GM18951 (cell line): ENCODE measurements at regions not wholly inside any gene's neighbourhood (a gene's known extent, or its start where the extent isn't known, plus 50 kb on each side); places are given as distances from the start of the nearest gene placed in this dataset.
"Not testable (repeated sequence)": the region's sequence is repeated elsewhere in the genome, so short reads cannot be mapped to it uniquely, and the experiment has no call there.

Source experiments
- POLR2A ChIP-seq: IDR thresholded peaks from 4 replicates; pipeline ENCODE4 v1.6.1; 2011; ENCODE audit warnings: mild to moderate bottlenecking; ENCODE audit not compliant: insufficient read length, insufficient read depth; ENCODE audit errors: extremely low read depth
- in situ Hi-C: fragments of 300-500 bp; cut with MboI; formaldehyde crosslinking; loops from one replicate; pipeline ENCODE4 v1.12.0; 2022; ENCODE audit warnings: low sequenced_read_pairs, mixed read lengths, inconsistent platforms; ENCODE audit not compliant: unreplicated experiment

- no peak for TF ChIP-seq POLR2A
- in situ Hi-C loops: no loop called here
Observed at GRCh38 chr6:73980096-73980495, 284.1 kb downstream of the CD109 start.

DNA sequence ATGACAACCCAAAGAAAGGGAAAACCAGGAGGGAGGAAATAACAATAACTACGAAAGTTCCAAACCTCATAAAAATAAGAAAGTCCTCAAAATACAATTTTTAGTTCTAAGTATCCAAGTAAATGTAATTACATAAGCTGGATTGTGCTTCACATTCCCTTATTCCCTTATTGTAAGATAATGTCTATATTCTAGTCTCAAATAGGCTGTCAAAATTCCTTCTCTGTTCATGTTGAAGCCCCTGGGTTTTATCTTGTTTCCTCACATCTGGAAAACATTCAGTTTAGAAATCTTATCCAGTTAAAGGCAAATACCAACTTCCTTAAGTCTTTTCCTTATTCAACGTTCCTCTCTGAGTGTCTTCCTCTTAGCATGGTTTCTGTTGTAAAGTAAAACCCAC is 282.3 kb downstream of the CD109 start:
- in situ Hi-C loops: no loop called here
- TF ChIP-seq POLR2A: no peak

- in situ Hi-C loops: not testable (repeated sequence)
Observed at GRCh38 chr6:73972518-73972917, 276.5 kb downstream of the CD109 start.

- no peak for TF ChIP-seq POLR2A
- in situ Hi-C loops: loop anchor here (10.0 kb wide), 1 partner anchor 1235 kb away; the partner anchor contains the start of gene COL12A1
Observed at GRCh38 chr6:73969971-73970970, 274.3 kb downstream of the CD109 start.

DNA sequence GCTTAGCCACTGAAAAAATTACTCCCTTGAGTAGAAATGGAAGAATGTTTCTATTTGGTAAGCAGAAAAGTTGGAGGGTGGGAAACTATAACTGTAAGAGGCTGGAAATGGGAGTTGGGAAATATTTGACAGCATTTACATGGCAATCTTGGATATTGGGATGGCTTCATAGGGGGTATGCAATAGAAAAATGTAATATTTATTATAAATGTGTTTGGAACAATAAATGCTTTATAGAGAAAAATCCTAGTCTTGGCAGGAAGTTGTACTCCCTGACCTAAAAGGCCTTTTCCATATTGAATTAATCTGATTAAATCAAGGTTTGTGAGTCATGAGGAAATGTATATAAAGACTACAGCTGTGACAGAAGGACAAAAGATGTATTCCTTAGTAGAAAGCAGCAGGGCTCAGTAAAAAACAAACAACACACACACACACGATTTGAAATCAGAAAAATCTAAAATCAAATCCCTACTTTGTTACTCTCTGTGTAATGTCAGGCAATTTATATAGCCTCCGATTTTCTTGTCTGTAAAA is 272.3 kb downstream of the CD109 start:
- in situ Hi-C loops: loop anchor here (10.0 kb wide), 1 partner anchor 1237 kb away; the partner anchor contains the start of gene COL12A1
- TF ChIP-seq POLR2A: no peak

GRCh38 chr6:73965539-73966029 is 269.6 kb downstream of the CD109 start:
- no peak for TF ChIP-seq POLR2A
- in situ Hi-C loops: loop anchor here (10.0 kb wide), 1 partner anchor 1239 kb away; the partner anchor contains the start of gene COL12A1

GRCh38 chr6:73964241-73964854 is 268.3 kb downstream of the CD109 start:
- TF ChIP-seq POLR2A: no peak
- in situ Hi-C loops: loop anchor here (10.0 kb wide), 1 partner anchor 1240 kb away; the partner anchor contains the start of gene COL12A1

- no peak for TF ChIP-seq POLR2A
- in situ Hi-C loops: loop anchor here (10.0 kb wide), 1 partner anchor 1242 kb away; the partner anchor contains the start of gene COL12A1
Observed at GRCh38 chr6:73962884-73963283, 266.9 kb downstream of the CD109 start.

GRCh38 chr6:73956305-73956704 is 260.3 kb downstream of the CD109 start:
- no peak for TF ChIP-seq POLR2A
- in situ Hi-C loops: no loop called here

DNA sequence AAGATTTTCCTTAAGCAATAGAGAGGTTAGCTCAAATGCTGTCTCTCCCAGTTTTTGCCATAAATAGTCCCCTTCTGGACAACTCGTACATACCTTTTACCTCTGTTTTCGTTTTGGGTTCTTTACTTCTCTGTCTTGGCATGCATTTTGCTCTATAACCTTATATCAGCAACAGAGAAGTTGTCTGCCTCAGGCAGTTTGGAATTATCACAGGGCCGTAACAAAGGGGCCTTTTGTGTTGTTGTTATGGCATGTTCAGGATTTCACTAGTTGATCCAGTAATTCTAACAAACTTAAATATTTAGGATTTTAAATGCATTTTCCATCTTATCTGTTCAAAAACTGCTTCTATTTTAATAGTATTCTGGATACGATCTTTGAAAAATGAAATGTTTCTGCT is 259.8 kb downstream of the CD109 start:
- TF ChIP-seq POLR2A: no peak
- in situ Hi-C loops: no loop called here

- no peak for TF ChIP-seq POLR2A
- in situ Hi-C loops: no loop called here
Observed at GRCh38 chr6:73954881-73955280, 258.9 kb downstream of the CD109 start.

DNA sequence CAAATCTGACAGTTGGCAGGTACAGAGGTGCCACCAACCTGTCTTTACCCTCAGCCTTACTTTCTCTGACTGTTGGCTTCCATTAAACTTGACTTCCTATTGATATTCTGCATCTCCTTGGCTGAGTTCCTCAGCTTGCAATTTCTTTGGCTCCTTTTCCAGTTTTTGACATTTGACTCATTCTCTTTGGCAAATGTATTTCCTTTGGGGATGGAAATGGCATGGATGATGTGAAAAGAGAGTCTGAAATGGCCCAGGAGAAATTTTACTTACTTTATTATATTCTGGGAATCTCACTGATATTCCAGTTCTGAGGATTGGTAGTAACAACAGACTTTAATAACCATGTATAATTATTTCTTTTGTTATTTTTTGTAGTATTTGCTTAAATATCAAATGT is 255.2 kb downstream of the CD109 start:
- in situ Hi-C loops: no loop called here

GRCh38 chr6:73943930-73944652 is 248.1 kb downstream of the CD109 start:
- no peak for TF ChIP-seq POLR2A
- in situ Hi-C loops: no loop called here

More for the DNA sequence above, 255.2 kb downstream of the CD109 start:
- TF ChIP-seq POLR2A: no peak

GRCh38 chr6:73943411-73943810 is 247.4 kb downstream of the CD109 start:
- TF ChIP-seq POLR2A: no peak
- in situ Hi-C loops: no loop called here
